HepG2 (cell line): ENCODE measurements at regions not wholly inside any gene's neighbourhood (a gene's known extent, or its start where the extent isn't known, plus 50 kb on each side); places are given as distances from the start of the nearest gene placed in this dataset.

ENCODE experiments used
- ATAC-seq: fragments of 200-7000 bp; cut with Tn5 transposase; 3 replicates; pipeline ENCODE4 v1.9.1; 2020; ENCODE audit warnings: mild to moderate bottlenecking, moderate library complexity
- BruUV-seq: library from RNA; stranded (reverse); fragments of 400-500 nt; replicated peaks from 2 replicates; lab custom pipeline; 2021; lab: Mats Ljungman, UMichigan
- CTCF ChIA-PET: fragments of 300-600 bp; formaldehyde crosslinking; extraction: SDS; loops from one replicate; lab custom pipeline; 2021; ENCODE audit warnings: low total read pairs, inconsistent platforms, low intra/inter-chr PET ratio; lab: Yijun Ruan, JAX
- POLR2A ChIA-PET: fragments of 350-600 bp; sonication (Branson Sonifier 250); formaldehyde crosslinking; loops from one replicate; lab custom pipeline; 2020; ENCODE audit warnings: antibody characterized with exemption, inconsistent platforms; lab: Yijun Ruan, JAX
- DNase-seq: peaks from one replicate; pipeline ENCODE4 v3.0.0-alpha.2; 2015; ENCODE audit warnings: low spot score
- FAIRE-seq: peaks from 3 replicates; lab custom pipeline; 2011; peaks lifted over from hg19 to GRCh38; lab: Jason Lieb, UNC
- H2AFZ ChIP-seq: one replicate; pipeline ENCODE4 v1.6.1; 2011; ENCODE audit warnings: low read length, inconsistent platforms
- H3K27ac ChIP-seq: fragments of 300-600 bp; 3 replicates; pipeline ENCODE4 v1.8.0; 2011; ENCODE audit warnings: mixed run types, mild to moderate bottlenecking, mixed read lengths, low read length, inconsistent platforms; ENCODE audit not compliant: insufficient read depth; ENCODE audit errors: extremely low read length
- H3K27me3 ChIP-seq, 2 experiments: fragments of 200-600 bp in 1 of 2; 2 replicates in 1 of 2; 3 replicates in 1 of 2; pipeline versions ENCODE4 v1.6.0 to v1.8.0; 2011; ENCODE audit warnings: low read length in 2 of 2, mild to moderate bottlenecking in 2 of 2, moderate library complexity in 2 of 2, inconsistent platforms in 1 of 2; ENCODE audit not compliant: insufficient read depth in 2 of 2, control insufficient read depth in 1 of 2
- H3K36me3 ChIP-seq, 2 experiments: fragments of 200-600 bp in 1 of 2; replicated peaks in 1 of 2; 2 replicates in 1 of 2; 3 replicates in 1 of 2; pipeline versions ENCODE4 v1.5.1 to v1.8.0; 2011; ENCODE audit warnings: low read length in 2 of 2, inconsistent platforms in 1 of 2; ENCODE audit not compliant: insufficient read depth in 2 of 2, control insufficient read depth in 1 of 2
- H3K4me1 ChIP-seq: 2 replicates; pipeline ENCODE4 v1.5.1; 2012; ENCODE audit warnings: low read length, inconsistent platforms; ENCODE audit not compliant: insufficient read depth
- H3K4me2 ChIP-seq: 2 replicates; pipeline ENCODE4 v1.6.0; 2011; ENCODE audit warnings: low read depth, low read length, inconsistent platforms
- H3K4me3 ChIP-seq, 3 experiments: fragments of 200-600 bp in 1 of 3; sonication (generic), shearing (Covaris generic) in 1 of 3; replicated peaks in 1 of 3; 2 replicates each; pipeline ENCODE4 v1.5.1; 2011 to 2016; ENCODE audit warnings: low read length in 3 of 3, inconsistent platforms in 2 of 3, low read depth in 2 of 3, mild to moderate bottlenecking in 2 of 3, control low read depth in 1 of 3, mixed read lengths in 1 of 3; ENCODE audit not compliant: insufficient read depth in 1 of 3
- H3K79me2 ChIP-seq: one replicate; pipeline ENCODE4 v1.6.1; 2011; ENCODE audit warnings: low read length, inconsistent platforms; ENCODE audit not compliant: insufficient read depth
- H3K9ac ChIP-seq: 2 replicates; pipeline ENCODE4 v1.6.0; 2011; ENCODE audit warnings: mild to moderate bottlenecking, low read depth, low read length, inconsistent platforms; ENCODE audit not compliant: insufficient read depth
- H3K9me3 ChIP-seq: 2 replicates; pipeline ENCODE4 v1.5.1; 2012; ENCODE audit warnings: mild to moderate bottlenecking, low read length
- H4K20me1 ChIP-seq: 2 replicates; pipeline ENCODE4 v1.6.0; 2011; ENCODE audit warnings: inconsistent platforms, mild to moderate bottlenecking, low read length, moderate library complexity; ENCODE audit not compliant: insufficient read depth
- CTCF ChIP-seq: sonication (generic); formaldehyde crosslinking; IDR thresholded peaks from 2 replicates; pipeline ENCODE4 v1.5.0; 2020; ENCODE audit warnings: mild to moderate bottlenecking, missing genetic modification reagents, moderate library complexity
- GMEB2 ChIP-seq: IDR thresholded peaks from 2 replicates; pipeline ENCODE4 v1.6.1; 2016; ENCODE audit warnings: missing biosample characterization, missing genetic modification reagents, low read depth
- PBX2 ChIP-seq: IDR thresholded peaks from 2 replicates; pipeline ENCODE4 v1.6.1; 2016; ENCODE audit warnings: control low read depth
- SOX13 ChIP-seq, 3 experiments: fragments of 450-650 bp in 1 of 3; sonication (generic) in 1 of 3; formaldehyde crosslinking in 1 of 3; IDR thresholded peaks in 2 of 3; conservative IDR thresholded peaks in 1 of 3; 2 replicates each; pipeline versions ENCODE4 v1.5.0 to v1.6.1; 2016 to 2020; ENCODE audit warnings: antibody characterized with exemption in 1 of 3, mild to moderate bottlenecking in 1 of 3, missing compliant biosample characterization in 1 of 3, missing genetic modification reagents in 1 of 3, moderate library complexity in 1 of 3
- SP140L ChIP-seq: sonication (generic); formaldehyde crosslinking; IDR thresholded peaks from 2 replicates; pipeline ENCODE4 v1.4.0; 2020; ENCODE audit warnings: missing genetic modification reagents, borderline replicate concordance
- STAG1 ChIP-seq: sonication (generic); formaldehyde crosslinking; IDR thresholded peaks from 2 replicates; pipeline ENCODE4 v1.4.0; 2020; ENCODE audit warnings: missing genetic modification reagents
- ZNF430 ChIP-seq: sonication (generic); formaldehyde crosslinking; IDR thresholded peaks from 2 replicates; pipeline ENCODE4 v1.9.0; 2021; ENCODE audit warnings: mild to moderate bottlenecking, missing genetic modification reagents
- WGBS: methylation state at CpG from one replicate; pipeline ENCODE4 v1.1.6; 2017; ENCODE audit warnings: low lambda C conversion rate; 5-methylcytosine and 5-hydroxymethylcytosine counted together
- in situ Hi-C: cut with HindIII; loops from 2 replicates; pipeline ENCODE4 v1.10.0; 2017; ENCODE audit warnings: low pct_unique_long_range_greater_than_20kb; ENCODE audit not compliant: extremely low pct_ligation_motif_present
- intact Hi-C: fragments of 100-400 bp; cut with micrococcal nuclease; formaldehyde crosslinking; loops from one replicate; pipeline ENCODE4 v1.10.0; 2022; ENCODE audit not compliant: unreplicated experiment

- no peak overlapping the region for H2AFZ ChIP-seq
- no peaks in the 10 kb centered on the region for H3K9me3 ChIP-seq
- in situ Hi-C loops (no loop called here), intact Hi-C loops (loop anchor here (5.0 kb wide), 1 partner anchor 1769 kb away; no protein-coding TSS in a partner anchor)
- H3K4me3 ChIP-seq = no peak overlapping the region
- H3K27ac ChIP-seq = no peak overlapping the region
- BruUV-seq = no TSS peak
- no peaks in the 10 kb centered on the region for H3K27me3 ChIP-seq
- H3K4me2 ChIP-seq = no peak overlapping the region
- no peaks in the 10 kb centered on the region for H3K79me2 ChIP-seq
- no peaks in the 10 kb centered on the region for H4K20me1 ChIP-seq
- FAIRE-seq (peak; percentile 48), DNase-seq (peak; percentile 6), ATAC-seq (no peak)
- no peak overlapping the region for H3K9ac ChIP-seq
- TF ChIP-seq STAG1 (CRISPR knock-in tag) (peak; percentile 52), CTCF (peak; percentile 46), GMEB2 (CRISPR knock-in tag) (no peak)
- ChIA-PET POLR2A (no interaction called here), CTCF (interaction anchor here (1.5 kb wide), 1 partner anchor 867 kb away, joined by 5 read pairs; no protein-coding TSS in a partner anchor)
- H3K36me3 ChIP-seq = no peaks in the 10 kb centered on the region
- 0% methylated on average over 1 of the region's 1 CpG for WGBS
- H3K4me1 ChIP-seq = no peaks in the 10 kb centered on the region
Measured at GRCh38 chrX:34300871-34301270, 168.8 kb upstream of the FAM47A start.

DNA sequence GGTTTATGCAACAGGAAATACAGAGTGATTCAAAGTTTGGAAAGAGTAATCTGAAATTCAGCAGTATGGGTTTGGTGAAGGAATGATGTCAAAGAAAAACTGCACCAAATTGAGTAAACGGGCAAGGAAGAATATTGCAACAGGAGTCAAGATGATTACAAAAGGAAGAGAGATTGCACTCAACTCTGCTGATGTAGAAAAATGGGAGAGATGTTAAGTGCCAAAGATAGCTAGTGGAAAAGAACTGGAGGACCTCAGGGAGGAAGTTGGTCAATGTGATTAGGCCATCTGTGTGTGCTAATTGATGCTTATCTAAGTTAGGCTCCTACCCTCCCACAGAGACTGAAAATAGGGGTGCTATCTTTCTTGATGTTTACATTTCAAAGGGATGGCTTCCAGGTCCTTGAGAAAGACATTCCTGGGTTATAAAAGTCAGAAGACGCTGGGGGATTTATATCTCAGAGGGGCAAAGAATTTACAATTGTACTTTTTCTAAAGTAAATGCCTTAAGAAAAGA, 167.4 kb upstream of the FAM47A start:
- Histone ChIP-seq H3K4me2 (no peak overlapping the region), H3K36me3 (no peaks in the 10 kb centered on the region), H3K4me3 (no peak overlapping the region), H3K27ac (no peak overlapping the region), H3K9me3 (no peaks in the 10 kb centered on the region; the same call in 1 of the 2 replicates), H3K9ac (no peak overlapping the region), H3K4me1 (no peaks in the 10 kb centered on the region), H4K20me1 (no peaks in the 10 kb centered on the region), H2AFZ (no peak overlapping the region), H3K79me2 (no peaks in the 10 kb centered on the region), H3K27me3 (no peaks in the 10 kb centered on the region)
- CTCF ChIA-PET = no interaction called here
- 0% methylated on average over 2 of the region's 2 CpGs for WGBS
- no peak for DNase-seq
- in situ Hi-C loops (loop anchor here (25.0 kb wide), 1 partner anchor 862 kb away; no protein-coding TSS in a partner anchor), intact Hi-C loops (no loop called here)
- no peak for ATAC-seq
- POLR2A ChIA-PET = no interaction called here
- no peak for FAIRE-seq
- BruUV-seq = no TSS peak
- TF ChIP-seq PBX2 (CRISPR knock-in tag) (no peak), SOX13 (IDR thresholded peaks at IDR 0.05) (no peak), SOX13 (CRISPR knock-in tag; conservative IDR thresholded peaks at IDR 0.05 in 1 of 2, IDR thresholded peaks at IDR 0.05 in 1 of 2) (no peak), SP140L (CRISPR knock-in tag) (no peak), ZNF430 (CRISPR knock-in tag) (no peak)
